ENCODE measurements at regions not wholly inside any gene's neighbourhood (a gene's known extent, or its start where the extent isn't known, plus 50 kb on each side); places are given as distances from the start of the nearest gene placed in this dataset.

DNA sequence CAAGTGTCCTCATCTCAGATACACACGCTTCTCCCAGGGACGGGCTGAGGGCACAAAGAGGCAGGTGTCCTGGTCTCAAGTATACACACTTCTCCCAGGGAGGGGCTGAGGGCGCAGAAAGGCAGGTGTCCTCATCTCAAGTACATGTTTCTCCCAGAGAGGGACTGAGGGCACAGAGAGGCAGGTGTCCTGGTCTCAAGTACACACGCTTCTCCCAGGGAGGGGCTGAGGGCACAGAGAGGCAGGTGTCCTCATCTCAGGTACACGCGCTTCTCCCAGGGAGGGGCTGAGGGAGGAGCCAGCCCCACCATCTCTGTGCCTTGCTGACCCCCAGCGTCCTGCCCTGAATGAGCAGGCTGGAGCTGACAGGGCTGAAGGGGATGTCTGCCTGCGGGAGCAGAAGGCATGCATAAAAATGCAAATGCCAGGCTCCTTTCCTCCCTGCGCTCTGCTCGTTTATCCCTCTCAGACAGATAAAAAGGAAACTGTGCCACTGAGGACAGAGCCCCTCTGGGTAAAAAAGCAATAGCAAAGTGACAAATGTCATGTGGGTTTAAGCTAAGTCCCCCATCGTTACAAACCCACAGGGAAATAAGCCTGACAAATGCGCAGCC is 96.1 kb upstream of the UQCRFS1 start:
- Histone ChIP-seq H4K20me1 (ENCODE audit: insufficient read depth) (no peaks in the 10 kb centered on the region), H3K4me3 (no peak overlapping the region), H3K9me2 (ENCODE audit: insufficient read depth) (no peaks in the 10 kb centered on the region), H3K9me3 (ENCODE audit: low read depth) (no peaks in the 10 kb centered on the region), H3K9ac (no peak overlapping the region), H3K27ac (no peak overlapping the region), H3K36me3 (ENCODE audit: low read depth) (no peaks in the 10 kb centered on the region), H3K4me1 (ENCODE audit: insufficient read depth) (no peaks in the 10 kb centered on the region), H3F3A (ENCODE audit: insufficient read depth) (no peaks in the 10 kb centered on the region), H3K27me3 (replicated peaks; ENCODE audit: insufficient read depth) (no peaks in the 10 kb centered on the region; the same call in 1 of the 2 replicates), H3K4me2 (ENCODE audit: unreplicated experiment) (no peak overlapping the region), H3K79me2 (ENCODE audit: insufficient read depth) (no peaks in the 10 kb centered on the region), H2AFZ (no peak overlapping the region)
- DNase-seq = no peak
- in situ Hi-C loops (cut with MboI) = no loop called here
- 20% methylated on average over 12 of the region's 12 CpGs for whole genome bisulfite sequencing, 2 experiments (ENCODE audit: low coverage in 1 of 2, low lambda C conversion rate in 2 of 2, missing lambda C conversion rate in 2 of 2)
- TF ChIP-seq EZH2 (IDR thresholded peaks at IDR 0.05; ENCODE audit: insufficient read depth, poor library complexity, severe bottlenecking) = no peak
- TF ChIP-seq EZH2phosphoT487 (IDR thresholded peaks at IDR 0.05; ENCODE audit: insufficient read depth, low read depth) = no peak

DNA sequence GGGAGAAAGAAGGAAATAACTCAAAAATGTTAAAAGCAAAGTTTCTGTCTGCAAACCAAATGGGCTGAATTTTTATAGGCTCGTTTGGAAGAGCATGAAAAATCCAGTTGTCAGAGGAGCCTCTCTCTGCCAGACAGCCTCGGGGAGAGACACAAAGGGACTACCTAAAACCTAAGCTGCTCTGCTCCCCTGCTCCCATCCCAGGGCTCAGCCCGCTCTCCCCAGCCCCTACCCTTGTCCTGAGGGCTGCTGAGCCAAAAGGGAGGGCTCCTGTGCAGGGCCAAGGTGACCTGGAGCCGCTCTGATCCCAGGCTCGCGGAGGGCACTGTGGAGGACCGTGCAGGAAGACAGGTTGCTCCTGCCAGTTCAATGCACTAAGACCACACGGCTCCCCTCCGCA is 96.7 kb upstream of the UQCRFS1 start:
- no peaks in the 10 kb centered on the region for H3K4me1 ChIP-seq (ENCODE audit: insufficient read depth)
- no peaks in the 10 kb centered on the region for H3K79me2 ChIP-seq (ENCODE audit: insufficient read depth)
- TF ChIP-seq EZH2 (IDR thresholded peaks at IDR 0.05; ENCODE audit: insufficient read depth, poor library complexity, severe bottlenecking) = no peak
- no peak for TF ChIP-seq EZH2phosphoT487 (IDR thresholded peaks at IDR 0.05; ENCODE audit: insufficient read depth, low read depth)
- DNase-seq = no peak
- H3K27ac ChIP-seq = no peak overlapping the region
- WGBS, 2 experiments (ENCODE audit: low coverage in 1 of 2, low lambda C conversion rate in 2 of 2, missing lambda C conversion rate in 2 of 2) = 25 to 45% methylated on average over 9 of the region's 9 CpGs
- no peak overlapping the region for H3K9ac ChIP-seq
- in situ Hi-C loops (cut with MboI) = no loop called here
- no peaks in the 10 kb centered on the region for H4K20me1 ChIP-seq (ENCODE audit: insufficient read depth)
- H3K9me3 ChIP-seq (ENCODE audit: low read depth) = no peaks in the 10 kb centered on the region
- no peaks in the 10 kb centered on the region for H3K36me3 ChIP-seq (ENCODE audit: low read depth)
- H3K9me2 ChIP-seq (ENCODE audit: insufficient read depth) = no peaks in the 10 kb centered on the region
- H3F3A ChIP-seq (ENCODE audit: insufficient read depth) = no peaks in the 10 kb centered on the region
- H3K4me2 ChIP-seq (ENCODE audit: unreplicated experiment) = no peak overlapping the region
- H3K27me3 ChIP-seq (replicated peaks; ENCODE audit: insufficient read depth) = no peaks in the 10 kb centered on the region; the same call in 1 of the 2 replicates
- no peak overlapping the region for H3K4me3 ChIP-seq
- no peak overlapping the region for H2AFZ ChIP-seq

DNA sequence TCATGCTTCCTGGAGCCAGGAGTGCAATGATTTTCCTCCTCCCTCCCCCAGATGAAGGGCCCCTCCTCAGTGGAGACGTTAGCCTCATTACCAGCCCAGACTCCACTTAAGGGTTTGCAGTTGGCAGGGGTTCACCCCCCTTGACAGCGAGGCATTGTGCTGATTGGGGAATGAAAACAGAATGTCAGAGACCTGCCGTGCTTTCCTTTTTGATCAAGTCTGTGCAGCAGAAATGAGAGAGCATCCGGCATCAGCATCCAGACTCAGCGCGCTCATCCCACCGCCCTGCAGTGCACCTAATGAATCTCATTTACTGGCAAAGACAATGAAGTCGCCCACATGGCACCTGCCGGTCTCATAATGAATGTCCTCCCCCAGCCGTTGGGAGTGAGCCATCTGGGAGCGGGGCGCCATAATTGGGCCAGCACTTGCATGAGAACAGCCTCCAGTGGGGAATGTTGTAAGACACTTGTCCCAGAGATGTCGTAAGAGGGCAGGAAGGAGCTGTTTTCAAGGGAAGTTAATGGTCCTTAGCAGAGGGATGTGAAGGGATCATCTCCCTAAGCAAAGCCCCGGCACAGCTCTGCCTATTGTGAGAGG is 98.3 kb upstream of the UQCRFS1 start:
- H2AFZ ChIP-seq = no peak overlapping the region
- no peaks in the 10 kb centered on the region for H3K4me1 ChIP-seq (ENCODE audit: insufficient read depth)
- H3K4me3 ChIP-seq = no peak overlapping the region
- no peaks in the 10 kb centered on the region for H3K9me2 ChIP-seq (ENCODE audit: insufficient read depth)
- no peak for TF ChIP-seq EZH2 (IDR thresholded peaks at IDR 0.05; ENCODE audit: insufficient read depth, poor library complexity, severe bottlenecking)
- TF ChIP-seq EZH2phosphoT487 (IDR thresholded peaks at IDR 0.05; ENCODE audit: insufficient read depth, low read depth) = no peak
- in situ Hi-C loops (cut with MboI) = no loop called here
- H4K20me1 ChIP-seq (ENCODE audit: insufficient read depth) = no peaks in the 10 kb centered on the region
- no peak for DNase-seq
- H3K9ac ChIP-seq = no peak overlapping the region
- H3K4me2 ChIP-seq (ENCODE audit: unreplicated experiment) = no peak overlapping the region
- H3K27me3 ChIP-seq (replicated peaks; ENCODE audit: insufficient read depth) = no peaks in the 10 kb centered on the region; the same call in none of the 2 replicates
- WGBS, 2 experiments (ENCODE audit: low coverage in 1 of 2, low lambda C conversion rate in 2 of 2, missing lambda C conversion rate in 2 of 2) = 27 to 28% methylated on average over 14 of the region's 14 CpGs
- no peaks in the 10 kb centered on the region for H3K79me2 ChIP-seq (ENCODE audit: insufficient read depth)
- no peaks in the 10 kb centered on the region for H3F3A ChIP-seq (ENCODE audit: insufficient read depth)
- H3K9me3 ChIP-seq (ENCODE audit: low read depth) = no peaks in the 10 kb centered on the region
- no peak overlapping the region for H3K27ac ChIP-seq
- no peaks in the 10 kb centered on the region for H3K36me3 ChIP-seq (ENCODE audit: low read depth)

DNA sequence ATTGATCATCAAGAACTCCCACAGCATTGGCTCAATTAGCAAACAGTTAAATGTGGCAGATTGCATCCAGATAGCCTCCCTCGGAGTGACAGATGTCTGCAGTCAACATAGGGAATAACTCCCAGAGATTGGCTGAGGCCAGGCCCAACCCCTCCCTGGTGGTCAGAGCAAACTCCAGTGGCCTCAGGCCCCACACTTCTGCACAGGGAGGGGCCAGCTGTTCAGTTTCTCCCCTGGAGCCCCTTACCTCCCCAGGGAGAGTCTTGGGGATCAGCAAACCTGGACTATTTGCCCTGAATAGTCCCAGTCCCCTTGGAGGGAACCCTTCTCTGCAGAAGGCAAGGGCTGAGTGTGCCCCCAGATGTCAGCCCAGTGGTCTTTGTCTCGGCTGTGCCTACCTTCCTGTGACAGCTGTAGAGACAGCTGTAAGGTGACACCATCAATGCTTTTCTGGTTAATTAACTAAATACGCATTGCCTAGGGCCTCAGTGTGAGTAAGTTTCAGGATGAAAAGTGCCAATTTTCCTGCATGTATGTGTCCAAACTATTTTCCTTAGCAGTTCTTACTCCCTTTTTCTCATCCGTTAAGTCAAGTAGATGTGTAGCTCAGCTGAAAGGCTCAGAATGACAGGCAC is 102.7 kb upstream of the UQCRFS1 start:
- Histone ChIP-seq H2AFZ (no peak overlapping the region), H3K4me1 (ENCODE audit: insufficient read depth) (no peaks in the 10 kb centered on the region), H3K4me3 (no peak overlapping the region), H3K36me3 (ENCODE audit: low read depth) (no peaks in the 10 kb centered on the region), H3F3A (ENCODE audit: insufficient read depth) (no peaks in the 10 kb centered on the region), H3K9me3 (ENCODE audit: low read depth) (no peaks in the 10 kb centered on the region), H3K27me3 (replicated peaks; ENCODE audit: insufficient read depth) (peaks cover 5% of the 10 kb centered on the region), H3K79me2 (ENCODE audit: insufficient read depth) (no peaks in the 10 kb centered on the region), H3K9ac (no peak overlapping the region), H4K20me1 (ENCODE audit: insufficient read depth) (no peaks in the 10 kb centered on the region), H3K9me2 (ENCODE audit: insufficient read depth) (no peaks in the 10 kb centered on the region), H3K4me2 (ENCODE audit: unreplicated experiment) (no peak overlapping the region), H3K27ac (no peak overlapping the region)
- DNase-seq = no peak
- in situ Hi-C loops (cut with MboI) = no loop called here
- 6 to 12% methylated on average over 4 of the region's 4 CpGs for WGBS, 2 experiments (ENCODE audit: low coverage in 1 of 2, low lambda C conversion rate in 2 of 2, missing lambda C conversion rate in 2 of 2)
- TF ChIP-seq EZH2phosphoT487 (IDR thresholded peaks at IDR 0.05; ENCODE audit: insufficient read depth, low read depth) (no peak), EZH2 (IDR thresholded peaks at IDR 0.05; ENCODE audit: insufficient read depth, poor library complexity, severe bottlenecking) (no peak)
